GM12872 (cell line): ENCODE measurements at regions not wholly inside any gene's neighbourhood (a gene's known extent, or its start where the extent isn't known, plus 50 kb on each side); places are given as distances from the start of the nearest gene placed in this dataset.

Experiments
- CTCF ChIP-seq: IDR thresholded peaks from 3 replicates; pipeline ENCODE4 v1.5.1; 2011; ENCODE audit warnings: low read depth, mild to moderate bottlenecking, low read length, moderate library complexity; ENCODE audit not compliant: insufficient read depth

- no peak for TF ChIP-seq CTCF
Observed at GRCh38 chr9:13814647-13815400, 499.1 kb downstream of the NFIB start.

GRCh38 chr9:13811876-13812275 lies 502.1 kb downstream of the NFIB start:
- no peak for TF ChIP-seq CTCF

GRCh38 chr9:13810510-13810909 lies 503.4 kb downstream of the NFIB start:
- TF ChIP-seq CTCF, result no peak

- TF ChIP-seq CTCF, result no peak
Observed at GRCh38 chr9:13809401-13809800, 504.5 kb downstream of the NFIB start.

- TF ChIP-seq CTCF, result no peak
Observed at GRCh38 chr9:13807118-13807517, 506.8 kb downstream of the NFIB start.

- no peak for TF ChIP-seq CTCF
Observed at GRCh38 chr9:13806714-13807113, 507.2 kb downstream of the NFIB start.

- TF ChIP-seq CTCF, result no peak
Observed at GRCh38 chr9:13805546-13805945, 508.4 kb downstream of the NFIB start.
